ENCODE measurements at regions not wholly inside any gene's neighbourhood (a gene's known extent, or its start where the extent isn't known, plus 50 kb on each side); places are given as distances from the start of the nearest gene placed in this dataset.

GRCh38 chr4:79526641-79527565, 118.9 kb upstream of the GK2 start:
- DNase-seq (ENCODE audit: low read depth) = no peak
- no peak overlapping the region for H3K4me3 ChIP-seq (ENCODE audit: insufficient read depth, low read depth, low read length)
- H3K36me3 ChIP-seq (ENCODE audit: insufficient read depth, low read length) = no peaks in the 10 kb centered on the region
- Mint-ChIP-seq H3K4me3 (ENCODE audit: unreplicated experiment) (no peak overlapping the region), H3K27ac (ENCODE audit: unreplicated experiment) (no peak overlapping the region), H3K27me3 (ENCODE audit: low read depth, unreplicated experiment) (peaks cover 5% of the 10 kb centered on the region), H3K9me3 (ENCODE audit: unreplicated experiment) (no peaks in the 10 kb centered on the region), H3K36me3 (ENCODE audit: low read depth, unreplicated experiment) (no peaks in the 10 kb centered on the region), H3K4me1 (ENCODE audit: low read depth, unreplicated experiment) (peaks cover 6% of the 10 kb centered on the region)
- no peak overlapping the region for H3K9ac ChIP-seq (ENCODE audit: low read length)
- H3K4me2 ChIP-seq (ENCODE audit: low read length) = no peak overlapping the region
- H3K79me2 ChIP-seq (ENCODE audit: insufficient read depth, low read length) = no peaks in the 10 kb centered on the region
- H2AFZ ChIP-seq (ENCODE audit: low read depth, low read length) = no peak overlapping the region
- H3K9me3 ChIP-seq (ENCODE audit: insufficient read depth, low read depth, low read length) = no peaks in the 10 kb centered on the region
- H3K27ac ChIP-seq (ENCODE audit: low read depth, low read length) = no peak overlapping the region
- H3K27me3 ChIP-seq (ENCODE audit: insufficient read depth, low read length) = peaks cover 3% of the 10 kb centered on the region
- no peaks in the 10 kb centered on the region for H3K4me1 ChIP-seq (ENCODE audit: insufficient read depth, low read length)
- FAIRE-seq = no peak
- no peaks in the 10 kb centered on the region for H4K20me1 ChIP-seq (ENCODE audit: insufficient read depth, low read length)
- TF ChIP-seq CTCF (IDR thresholded peaks at IDR 0.05; ENCODE audit: insufficient read depth, low read depth, low read length) = no peak

GRCh38 chr4:79516114-79516513, 108.1 kb upstream of the GK2 start:
- Histone ChIP-seq H2AFZ (ENCODE audit: low read depth, low read length) (no peak overlapping the region), H3K4me2 (ENCODE audit: low read length) (no peak overlapping the region), H3K36me3 (ENCODE audit: insufficient read depth, low read length) (no peaks in the 10 kb centered on the region), H3K79me2 (ENCODE audit: insufficient read depth, low read length) (no peaks in the 10 kb centered on the region), H3K27me3 (ENCODE audit: insufficient read depth, low read length) (no peaks in the 10 kb centered on the region), H3K27ac (ENCODE audit: low read depth, low read length) (no peak overlapping the region), H3K9ac (ENCODE audit: low read length) (no peak overlapping the region), H3K4me3 (ENCODE audit: insufficient read depth, low read depth, low read length) (no peak overlapping the region), H3K9me3 (ENCODE audit: insufficient read depth, low read depth, low read length) (no peaks in the 10 kb centered on the region), H3K4me1 (ENCODE audit: insufficient read depth, low read length) (no peaks in the 10 kb centered on the region), H4K20me1 (ENCODE audit: insufficient read depth, low read length) (no peaks in the 10 kb centered on the region)
- no peak for FAIRE-seq
- Mint-ChIP-seq H3K36me3 (ENCODE audit: low read depth, unreplicated experiment) (no peaks in the 10 kb centered on the region), H3K9me3 (ENCODE audit: unreplicated experiment) (no peaks in the 10 kb centered on the region), H3K27me3 (ENCODE audit: low read depth, unreplicated experiment) (no peaks in the 10 kb centered on the region), H3K4me1 (ENCODE audit: low read depth, unreplicated experiment) (no peaks in the 10 kb centered on the region), H3K27ac (ENCODE audit: unreplicated experiment) (no peak overlapping the region), H3K4me3 (ENCODE audit: unreplicated experiment) (no peak overlapping the region)
- no peak for TF ChIP-seq CTCF (IDR thresholded peaks at IDR 0.05; ENCODE audit: insufficient read depth, low read depth, low read length)
- TF ChIP-seq EZH2 (IDR thresholded peaks at IDR 0.05; ENCODE audit: insufficient read depth, low read length) = no peak
- DNase-seq (ENCODE audit: low read depth) = no peak

Measured in astrocyte (in vitro differentiated cells and primary cell).